Prostate gland (tissue), 2 donors: ENCODE measurements at regions not wholly inside any gene's neighbourhood (a gene's known extent, or its start where the extent isn't known, plus 50 kb on each side); places are given as distances from the start of the nearest gene placed in this dataset.

Source experiments
- POLR2A ChIP-seq: fragments of 450-650 bp; IDR thresholded peaks from one replicate; pipeline ENCODE4 v1.6.1; 2016; ENCODE audit warnings: antibody characterized with exemption, mild to moderate bottlenecking
- TF ChIP-seq, protein P1 (sequence below), 4 experiments: fragments of 200-600 bp in 2 of 4; fragments of 450-650 bp in 2 of 4; sonication (generic) in 2 of 4; IDR thresholded peaks; 1 replicate in 3 of 4; 2 replicates in 1 of 4; pipeline ENCODE4 v1.5.1; 2016 to 2019; ENCODE audit warnings: antibody characterized with exemption in 4 of 4, mild to moderate bottlenecking in 2 of 4, moderate library complexity in 2 of 4

GRCh38 chr12:83641789-83642188, 955.1 kb downstream of the TMTC2 start:
- TF ChIP-seq, protein P1, sequence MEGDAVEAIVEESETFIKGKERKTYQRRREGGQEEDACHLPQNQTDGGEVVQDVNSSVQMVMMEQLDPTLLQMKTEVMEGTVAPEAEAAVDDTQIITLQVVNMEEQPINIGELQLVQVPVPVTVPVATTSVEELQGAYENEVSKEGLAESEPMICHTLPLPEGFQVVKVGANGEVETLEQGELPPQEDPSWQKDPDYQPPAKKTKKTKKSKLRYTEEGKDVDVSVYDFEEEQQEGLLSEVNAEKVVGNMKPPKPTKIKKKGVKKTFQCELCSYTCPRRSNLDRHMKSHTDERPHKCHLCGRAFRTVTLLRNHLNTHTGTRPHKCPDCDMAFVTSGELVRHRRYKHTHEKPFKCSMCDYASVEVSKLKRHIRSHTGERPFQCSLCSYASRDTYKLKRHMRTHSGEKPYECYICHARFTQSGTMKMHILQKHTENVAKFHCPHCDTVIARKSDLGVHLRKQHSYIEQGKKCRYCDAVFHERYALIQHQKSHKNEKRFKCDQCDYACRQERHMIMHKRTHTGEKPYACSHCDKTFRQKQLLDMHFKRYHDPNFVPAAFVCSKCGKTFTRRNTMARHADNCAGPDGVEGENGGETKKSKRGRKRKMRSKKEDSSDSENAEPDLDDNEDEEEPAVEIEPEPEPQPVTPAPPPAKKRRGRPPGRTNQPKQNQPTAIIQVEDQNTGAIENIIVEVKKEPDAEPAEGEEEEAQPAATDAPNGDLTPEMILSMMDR (IDR thresholded peaks at IDR 0.05) = no peak
- TF ChIP-seq POLR2A = no peak
